ENCODE measurements at regions not wholly inside any gene's neighbourhood (a gene's known extent, or its start where the extent isn't known, plus 50 kb on each side); places are given as distances from the start of the nearest gene placed in this dataset.
A peak's percentile ranks its signal among the peaks of the same experiment; 100 is the strongest.

DNA sequence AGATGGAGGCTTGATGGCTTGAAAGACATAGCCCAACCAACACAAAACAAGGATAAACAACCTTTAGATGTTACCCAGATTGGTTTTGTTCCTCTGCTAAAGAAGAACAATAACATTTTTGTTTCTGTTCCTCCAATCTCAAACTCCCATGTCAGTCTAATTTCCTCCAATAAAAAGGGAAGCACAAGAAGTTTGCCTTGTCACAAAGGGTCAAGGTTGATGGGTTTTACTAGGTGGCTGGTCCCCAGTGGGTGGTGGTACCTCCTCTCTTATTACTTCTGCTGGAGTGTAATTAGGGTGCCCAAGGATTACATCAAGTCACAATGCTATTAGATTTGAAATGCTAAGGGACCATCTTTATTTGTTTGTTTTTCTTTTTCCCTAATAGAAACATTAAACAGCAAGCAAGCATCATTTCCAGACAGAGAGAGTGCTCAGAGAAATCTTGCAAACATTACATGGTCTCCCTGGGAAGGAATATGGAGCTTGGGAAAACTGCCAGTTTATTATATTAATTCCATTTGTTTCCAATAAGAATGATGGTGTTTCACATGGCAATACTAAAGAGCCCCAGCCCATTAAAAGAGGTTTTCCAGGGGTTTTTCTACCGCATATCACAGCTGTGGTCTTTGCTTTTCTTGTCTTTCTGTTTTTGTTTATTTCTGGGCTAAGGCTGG lies 78.3 kb upstream of the AOAH start:
- no peaks in the 10 kb centered on the region for H3K36me3 Mint-ChIP-seq (ENCODE audit: low read depth)
- peaks cover 6% of the 10 kb centered on the region for H3K4me1 Mint-ChIP-seq (ENCODE audit: low read depth)
- no peaks in the 10 kb centered on the region for H3K9me3 Mint-ChIP-seq
- no peak overlapping the region for H3K27ac Mint-ChIP-seq
- no peak overlapping the region for H3K4me3 Mint-ChIP-seq
- H3K27me3 Mint-ChIP-seq, result no peaks in the 10 kb centered on the region
- no peak for DNase-seq

DNA sequence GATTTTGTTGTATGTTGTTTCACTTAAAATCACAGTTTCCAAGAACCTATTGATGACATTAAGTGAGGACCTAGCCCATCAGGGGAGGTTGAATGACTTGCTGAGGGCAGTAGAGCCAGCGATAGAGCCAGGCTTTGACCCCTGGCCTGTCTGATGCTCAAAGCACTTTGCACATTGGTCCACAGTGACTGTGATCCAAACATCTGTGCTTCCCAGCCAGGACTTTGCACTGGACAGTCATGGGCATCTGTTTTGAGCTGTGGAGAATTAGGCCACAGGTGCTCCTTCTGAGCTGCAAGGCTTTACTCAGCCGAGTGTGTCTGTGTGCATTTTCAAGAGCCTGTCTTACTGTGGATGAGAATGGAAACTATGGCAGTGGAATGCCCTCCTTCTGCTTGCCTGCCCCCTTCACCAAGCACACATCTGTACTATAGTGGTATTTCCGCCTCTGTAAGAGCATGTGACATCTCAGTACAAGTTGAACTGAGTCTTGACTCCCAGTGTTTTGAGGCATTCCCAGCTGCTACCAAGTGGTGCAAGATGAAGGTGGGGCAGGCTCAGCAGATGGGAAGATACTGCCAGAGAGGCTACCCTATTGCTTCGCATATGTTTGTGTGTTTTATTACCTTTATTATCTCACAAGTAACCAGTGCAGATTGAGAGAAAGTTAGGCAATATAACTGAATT lies 72.7 kb upstream of the AOAH start:
- Mint-ChIP-seq H3K4me1 (ENCODE audit: low read depth) (peaks cover 24% of the 10 kb centered on the region), H3K27ac (no peak overlapping the region), H3K36me3 (ENCODE audit: low read depth) (no peaks in the 10 kb centered on the region), H3K4me3 (no peak overlapping the region), H3K9me3 (no peaks in the 10 kb centered on the region), H3K27me3 (no peaks in the 10 kb centered on the region)
- no peak for DNase-seq

DNA sequence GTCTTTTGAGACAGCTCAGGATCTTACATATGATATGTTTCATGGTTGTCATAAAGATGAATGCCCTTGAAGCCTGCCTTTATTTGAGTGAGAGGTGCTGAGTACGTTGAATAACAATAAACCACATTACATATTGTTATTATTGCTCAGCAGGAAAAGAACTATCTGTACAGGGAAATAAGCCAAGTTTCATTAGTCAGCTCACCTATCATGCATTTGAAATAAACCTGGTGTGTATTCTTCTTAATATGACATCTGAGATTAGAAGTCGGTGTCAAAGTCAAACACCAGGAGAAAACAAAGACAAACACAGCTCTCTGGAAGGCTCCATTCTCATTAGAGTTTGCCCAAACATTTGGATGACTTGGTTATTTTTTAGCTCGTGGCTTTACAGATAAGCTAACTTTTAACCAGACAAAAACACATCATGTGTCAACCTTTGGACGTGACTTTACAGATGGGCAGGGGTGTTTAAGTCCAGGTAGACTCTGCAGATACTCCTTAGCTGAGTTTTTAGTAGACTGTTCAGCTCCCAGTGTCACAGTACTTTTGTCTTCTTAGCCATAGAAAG lies 71.2 kb upstream of the AOAH start:
- no peaks in the 10 kb centered on the region for H3K36me3 Mint-ChIP-seq (ENCODE audit: low read depth)
- no peak overlapping the region for H3K27ac Mint-ChIP-seq
- no peaks in the 10 kb centered on the region for H3K27me3 Mint-ChIP-seq
- H3K9me3 Mint-ChIP-seq, result no peaks in the 10 kb centered on the region
- DNase-seq, result no peak
- H3K4me1 Mint-ChIP-seq (ENCODE audit: low read depth), result peaks cover 32% of the 10 kb centered on the region
- H3K4me3 Mint-ChIP-seq, result no peak overlapping the region

DNA sequence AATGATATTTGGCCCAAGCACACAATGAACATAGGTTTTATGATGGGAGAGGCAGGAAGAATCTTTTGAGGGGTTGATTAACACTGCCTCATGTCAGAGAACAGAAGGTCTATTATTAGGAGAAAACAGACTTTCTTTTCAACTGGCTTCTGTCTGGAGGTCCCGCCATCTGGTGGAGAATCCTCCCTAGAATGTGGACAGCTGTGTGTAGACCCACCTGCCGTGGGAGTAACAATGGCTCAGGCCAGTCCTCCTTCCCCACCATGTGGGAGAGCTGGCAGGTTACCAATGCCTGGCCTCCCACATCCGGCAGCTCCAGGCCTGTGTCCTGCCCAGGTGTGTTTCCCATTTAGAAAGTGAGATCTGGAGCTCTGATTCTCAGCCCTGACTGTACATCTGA lies 70.4 kb upstream of the AOAH start:
- no peaks in the 10 kb centered on the region for H3K36me3 Mint-ChIP-seq (ENCODE audit: low read depth)
- no peak overlapping the region for H3K27ac Mint-ChIP-seq
- H3K27me3 Mint-ChIP-seq, result no peaks in the 10 kb centered on the region
- no peak for DNase-seq
- H3K9me3 Mint-ChIP-seq, result no peaks in the 10 kb centered on the region
- peaks cover 41% of the 10 kb centered on the region for H3K4me1 Mint-ChIP-seq (ENCODE audit: low read depth)
- no peak overlapping the region for H3K4me3 Mint-ChIP-seq

DNA sequence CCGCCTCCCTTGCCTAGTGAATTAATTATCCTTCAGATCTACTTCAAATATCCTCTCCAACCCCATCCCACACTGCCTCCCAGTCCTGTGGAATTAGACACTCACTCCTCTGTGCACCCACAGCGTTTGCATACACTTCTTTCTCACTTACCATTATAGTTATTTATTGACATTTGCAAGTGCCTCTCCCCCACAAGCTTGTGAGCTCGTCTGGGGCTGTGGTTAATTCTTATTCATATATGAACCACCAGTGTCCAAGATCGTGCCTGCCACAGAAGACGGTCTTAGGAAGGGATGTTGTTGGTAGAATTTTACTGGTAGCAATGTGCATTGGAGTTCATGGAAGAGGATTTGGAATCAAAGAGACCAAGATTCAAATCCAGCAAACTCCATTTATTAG lies 68.1 kb upstream of the AOAH start:
- DNase-seq, result no peak
- Mint-ChIP-seq H3K9me3 (no peaks in the 10 kb centered on the region), H3K36me3 (ENCODE audit: low read depth) (no peaks in the 10 kb centered on the region), H3K4me3 (no peak overlapping the region), H3K27ac (no peak overlapping the region), H3K27me3 (no peaks in the 10 kb centered on the region), H3K4me1 (ENCODE audit: low read depth) (peaks cover 62% of the 10 kb centered on the region)

DNA sequence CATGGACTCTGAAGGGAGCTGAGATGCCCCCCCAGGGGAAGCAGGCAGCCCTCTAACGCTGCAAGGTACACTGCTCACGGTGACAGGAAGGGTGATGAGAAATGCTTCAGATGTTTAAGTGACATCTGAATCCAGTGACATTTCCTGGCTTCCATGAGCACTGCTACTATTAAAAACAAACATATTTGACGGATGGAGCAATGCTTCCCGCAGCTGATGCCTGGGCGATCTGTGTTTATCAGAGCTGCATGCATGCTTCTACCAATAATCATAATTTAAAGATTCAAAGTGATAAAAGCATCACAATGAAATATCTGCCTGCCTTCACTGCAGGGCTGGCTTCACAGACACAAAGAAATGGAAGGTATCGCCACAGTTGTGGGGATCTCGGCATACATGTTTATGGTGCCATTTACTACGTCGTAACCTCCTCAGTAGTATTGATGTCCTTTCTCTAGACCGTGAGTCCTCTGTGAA lies 66.1 kb upstream of the AOAH start:
- Mint-ChIP-seq H3K9me3 (no peaks in the 10 kb centered on the region), H3K27me3 (no peaks in the 10 kb centered on the region), H3K27ac (peak overlapping the region; percentile 26), H3K36me3 (ENCODE audit: low read depth) (no peaks in the 10 kb centered on the region), H3K4me3 (no peak overlapping the region), H3K4me1 (ENCODE audit: low read depth) (peaks cover 71% of the 10 kb centered on the region)
- DNase-seq, result no peak

DNA sequence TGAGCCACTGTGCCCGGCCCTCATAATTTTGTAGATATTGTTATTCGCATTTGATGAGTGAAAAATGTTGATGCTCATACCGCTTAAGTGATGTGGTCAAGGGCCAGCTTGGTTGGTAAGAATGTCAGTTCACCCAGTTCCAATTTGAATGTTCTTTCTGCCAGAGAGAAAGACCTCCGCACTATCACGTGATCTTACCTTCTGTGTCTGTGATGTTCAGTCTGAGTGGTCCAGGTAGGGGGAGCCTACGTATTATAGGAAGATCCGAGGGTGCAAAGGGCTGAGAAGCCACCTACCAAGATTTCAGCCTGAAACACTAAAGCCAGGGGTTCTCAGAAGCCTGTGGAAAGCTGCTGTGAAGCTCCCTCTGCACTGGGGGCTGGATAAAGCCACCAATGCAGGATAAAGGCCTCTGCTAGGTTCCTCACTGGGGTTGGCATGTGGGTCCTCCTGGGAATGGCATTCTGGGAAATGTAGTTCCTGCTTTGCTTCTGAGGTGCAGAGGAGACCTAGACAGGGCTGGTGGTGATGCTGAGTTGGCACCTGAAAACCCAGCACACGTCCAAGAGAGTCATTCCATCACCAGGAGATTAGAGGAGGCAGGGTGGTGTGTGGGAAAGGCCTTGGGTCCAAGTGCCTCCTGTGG lies 64.7 kb upstream of the AOAH start:
- DNase-seq, result no peak
- Mint-ChIP-seq H3K4me3 (no peak overlapping the region), H3K27ac (peak overlapping the region; percentile 57), H3K27me3 (no peaks in the 10 kb centered on the region), H3K4me1 (ENCODE audit: low read depth) (peaks cover 72% of the 10 kb centered on the region), H3K36me3 (ENCODE audit: low read depth) (no peaks in the 10 kb centered on the region), H3K9me3 (no peaks in the 10 kb centered on the region)

DNA sequence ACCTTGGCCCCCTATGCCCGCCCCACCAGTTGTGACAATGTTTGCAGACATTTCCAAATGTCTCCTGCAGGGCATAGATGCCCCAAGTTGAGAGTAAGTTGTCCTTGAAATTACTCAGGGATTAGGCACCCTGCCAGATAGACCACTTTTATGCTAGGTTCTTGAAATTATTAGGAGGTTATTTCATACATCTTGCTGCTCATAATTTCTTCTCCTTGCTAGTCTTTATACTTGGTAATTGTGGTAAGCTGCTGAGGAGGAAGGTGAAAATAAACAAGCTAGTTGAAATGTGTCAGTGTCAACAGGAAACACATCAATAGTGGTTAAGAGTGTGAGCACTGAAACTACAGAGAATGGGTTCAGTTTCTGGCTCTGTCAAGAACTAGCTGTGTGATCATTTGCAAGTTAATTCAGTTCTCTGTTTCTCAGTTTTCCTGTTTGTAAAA lies 63.7 kb upstream of the AOAH start:
- Mint-ChIP-seq H3K4me1 (ENCODE audit: low read depth) (peaks cover 75% of the 10 kb centered on the region), H3K27me3 (no peaks in the 10 kb centered on the region), H3K36me3 (ENCODE audit: low read depth) (no peaks in the 10 kb centered on the region), H3K9me3 (no peaks in the 10 kb centered on the region), H3K27ac (peak overlapping the region; percentile 13), H3K4me3 (no peak overlapping the region)
- no peak for DNase-seq

DNA sequence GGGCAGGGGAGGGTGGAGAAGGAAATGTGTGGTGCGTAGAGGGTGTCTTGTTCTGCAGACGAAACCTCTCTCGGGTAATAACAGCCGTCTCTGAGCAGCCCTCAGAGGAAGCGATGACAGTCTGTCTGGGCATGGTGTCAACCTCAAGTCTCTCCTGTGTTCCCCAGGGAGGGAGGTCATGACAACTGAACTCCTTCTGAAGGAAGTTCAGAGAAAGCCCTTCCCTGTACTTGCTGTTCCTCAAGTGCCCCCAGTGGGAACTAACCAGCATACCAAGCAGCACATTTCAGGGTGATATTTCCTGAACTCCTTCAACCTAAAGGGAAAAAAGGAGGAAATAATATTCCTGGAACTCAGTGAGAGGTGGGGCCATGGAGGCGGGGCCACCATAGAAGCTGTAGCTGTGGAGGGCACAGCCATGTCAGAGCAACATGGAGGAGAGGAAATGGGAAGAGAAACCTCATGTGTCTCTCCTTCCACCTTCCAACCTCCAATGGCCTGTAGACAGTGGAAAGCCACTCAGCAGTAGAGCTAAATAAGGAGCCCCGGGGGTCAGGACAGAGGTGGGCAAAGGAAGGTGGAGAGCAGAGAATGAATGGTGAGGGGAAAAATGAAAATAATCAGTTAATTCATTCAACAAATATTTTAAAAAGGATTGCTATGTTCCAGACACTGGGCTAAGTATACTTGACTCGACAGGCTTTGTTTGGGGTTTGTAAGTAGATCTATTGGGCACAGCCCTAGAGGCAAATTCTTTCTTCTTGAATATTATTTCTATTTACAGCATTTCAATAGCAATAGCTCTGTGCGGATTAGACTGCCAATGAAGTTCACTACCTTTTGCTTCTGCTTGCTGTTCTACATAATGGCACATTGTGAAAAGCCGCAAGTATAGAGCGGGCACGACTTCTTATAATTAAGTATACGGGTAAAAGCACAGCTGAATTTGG lies 61.0 kb upstream of the AOAH start:
- Mint-ChIP-seq H3K27me3 (no peaks in the 10 kb centered on the region), H3K36me3 (ENCODE audit: low read depth) (no peaks in the 10 kb centered on the region), H3K27ac (peak overlapping the region; percentile 88), H3K4me3 (peak overlapping the region; percentile 58), H3K4me1 (ENCODE audit: low read depth) (peaks cover 84% of the 10 kb centered on the region), H3K9me3 (no peaks in the 10 kb centered on the region)
- peak; percentile 67 for DNase-seq

DNA sequence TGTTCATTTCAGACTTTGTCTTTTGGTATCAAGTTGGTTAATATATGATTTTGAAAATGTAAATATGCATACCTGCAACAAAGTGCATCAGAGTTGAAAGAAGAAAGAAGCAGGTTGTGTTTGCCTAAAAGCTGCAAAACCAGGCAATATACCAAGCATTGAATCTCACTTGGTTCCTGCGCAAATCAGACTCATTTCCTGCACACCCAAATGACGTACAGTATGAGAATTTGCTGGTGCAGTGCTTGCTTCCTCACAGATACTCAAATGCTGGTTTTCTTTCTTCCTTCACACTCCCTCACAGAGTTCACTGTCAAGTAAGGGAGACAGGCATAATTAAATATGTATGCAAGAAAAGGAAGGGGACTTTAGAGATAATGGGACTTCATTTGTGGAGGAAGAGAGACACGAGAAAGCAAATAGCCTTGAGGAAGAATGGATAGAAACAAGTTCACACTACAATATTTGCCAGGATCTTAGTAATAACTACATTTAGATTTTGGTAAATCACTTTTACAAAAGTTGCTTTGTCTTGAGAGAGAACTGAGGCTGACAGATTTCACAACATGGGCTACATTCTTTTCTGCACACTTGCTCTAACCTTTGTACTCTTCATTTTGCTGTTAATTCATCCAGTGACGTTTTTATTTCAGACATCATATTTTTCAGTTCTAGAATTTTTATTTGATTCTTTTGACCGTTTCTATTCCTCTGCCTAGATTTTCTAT lies 56.9 kb upstream of the AOAH start:
- Mint-ChIP-seq H3K27ac (peak overlapping the region; percentile 59), H3K27me3 (no peaks in the 10 kb centered on the region), H3K4me1 (ENCODE audit: low read depth) (peaks cover 86% of the 10 kb centered on the region), H3K9me3 (no peaks in the 10 kb centered on the region), H3K36me3 (ENCODE audit: low read depth) (no peaks in the 10 kb centered on the region), H3K4me3 (peak overlapping the region; percentile 32)
- DNase-seq, result no peak

DNA sequence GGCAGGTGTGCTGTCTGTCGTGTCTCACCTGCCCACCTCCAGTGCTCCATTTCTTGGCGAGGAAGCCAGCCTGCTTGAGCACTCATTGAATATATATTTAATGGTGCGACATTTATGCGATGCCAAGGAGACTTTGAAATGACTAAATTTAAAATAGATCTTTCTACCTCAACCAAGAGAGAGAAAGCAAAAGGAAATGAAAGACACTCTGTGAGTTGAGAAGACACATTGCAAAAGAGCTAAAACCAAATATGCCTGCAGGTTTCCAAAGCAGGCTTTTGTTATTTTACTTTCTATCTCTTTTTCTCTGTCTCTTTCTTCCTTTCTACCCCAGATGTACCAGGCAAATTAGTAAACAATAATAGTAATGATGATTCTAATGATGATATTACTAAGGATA lies 53.6 kb upstream of the AOAH start:
- H3K27me3 Mint-ChIP-seq, result no peaks in the 10 kb centered on the region
- no peaks in the 10 kb centered on the region for H3K36me3 Mint-ChIP-seq (ENCODE audit: low read depth)
- H3K27ac Mint-ChIP-seq, result no peak overlapping the region
- H3K4me3 Mint-ChIP-seq, result peak overlapping the region; percentile 18
- no peak for DNase-seq
- H3K4me1 Mint-ChIP-seq (ENCODE audit: low read depth), result peaks cover 83% of the 10 kb centered on the region
- H3K9me3 Mint-ChIP-seq, result no peaks in the 10 kb centered on the region

DNA sequence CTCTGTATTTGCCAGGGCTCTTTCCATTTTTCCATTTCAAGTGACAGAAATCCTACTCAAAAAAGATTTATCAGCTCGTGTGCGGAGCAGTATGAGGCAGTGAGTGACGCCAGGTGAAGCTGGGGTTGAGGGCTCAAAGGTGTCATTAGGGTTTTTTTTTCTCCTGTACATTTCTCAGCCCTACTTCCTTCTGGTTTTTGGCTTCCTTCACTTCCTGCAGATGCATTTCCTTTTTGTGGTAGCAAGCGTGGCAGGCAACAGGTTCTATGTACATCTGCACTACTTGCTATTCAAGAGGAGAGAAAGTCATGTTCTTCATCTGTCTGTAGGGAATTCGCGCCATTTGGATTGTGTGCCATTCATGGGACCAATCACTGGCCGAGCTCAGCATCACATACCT lies 52.8 kb upstream of the AOAH start:
- Mint-ChIP-seq H3K4me1 (ENCODE audit: low read depth) (peaks cover 77% of the 10 kb centered on the region), H3K36me3 (ENCODE audit: low read depth) (no peaks in the 10 kb centered on the region), H3K4me3 (peak overlapping the region; percentile 28), H3K27me3 (no peaks in the 10 kb centered on the region), H3K9me3 (no peaks in the 10 kb centered on the region), H3K27ac (peak overlapping the region; percentile 0)
- no peak for DNase-seq

DNA sequence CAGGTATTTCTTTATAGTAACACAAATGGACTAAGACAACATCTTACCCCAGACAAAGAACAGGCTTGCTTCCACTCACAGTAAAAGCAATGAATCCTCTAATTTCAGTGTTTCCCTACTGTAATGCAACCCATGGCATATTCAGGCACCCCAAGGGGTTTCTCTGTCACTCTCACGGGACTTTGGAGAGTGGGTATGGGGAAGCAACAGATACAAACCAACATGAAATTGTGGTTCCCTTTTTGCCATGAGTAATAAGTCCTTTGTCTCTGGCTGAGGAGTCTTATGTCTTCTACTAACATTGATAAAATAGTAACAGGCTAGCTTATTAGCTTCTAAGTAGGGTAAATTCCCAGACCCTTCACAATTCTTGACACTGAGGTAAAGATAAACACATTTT lies 51.4 kb upstream of the AOAH start:
- Mint-ChIP-seq H3K4me3 (no peak overlapping the region), H3K27ac (no peak overlapping the region), H3K9me3 (no peaks in the 10 kb centered on the region), H3K27me3 (no peaks in the 10 kb centered on the region), H3K4me1 (ENCODE audit: low read depth) (peaks cover 63% of the 10 kb centered on the region), H3K36me3 (ENCODE audit: low read depth) (no peaks in the 10 kb centered on the region)
- DNase-seq, result no peak
